ENCODE measurements at regions not wholly inside any gene's neighbourhood (a gene's known extent, or its start where the extent isn't known, plus 50 kb on each side); places are given as distances from the start of the nearest gene placed in this dataset.

- Histone ChIP-seq H3K9me2 (ENCODE audit: insufficient read depth) (no peaks in the 10 kb centered on the region), H3K27me3 (ENCODE audit: insufficient read depth, low read length) (no peaks in the 10 kb centered on the region), H3K4me1 (ENCODE audit: control insufficient read depth in 1 of 2, insufficient read depth in 2 of 2, low read length in 2 of 2) (no peaks in the 10 kb centered on the region), H3K36me3 (ENCODE audit: control insufficient read depth in 1 of 2, insufficient read depth in 2 of 2, low read length in 2 of 2) (no peaks in the 10 kb centered on the region), H3K27ac (ENCODE audit: low read depth, low read length) (no peak overlapping the region), H4K20me1 (ENCODE audit: insufficient read depth) (no peaks in the 10 kb centered on the region), H3K4me2 (ENCODE audit: low read length) (no peak overlapping the region), H3K9me3 (ENCODE audit: control insufficient read depth in 1 of 2, insufficient read depth in 1 of 2, low read depth in 1 of 2, low read length in 2 of 2) (no peaks in the 10 kb centered on the region), H2AFZ (ENCODE audit: low read depth, low read length, poor library complexity, severe bottlenecking) (no peak overlapping the region), H3K9ac (ENCODE audit: low read length) (no peak overlapping the region), H3K79me2 (ENCODE audit: insufficient read depth, low read length) (no peaks in the 10 kb centered on the region), H3K4me3 (replicated peaks in 1 of 2; ENCODE audit: low read depth in 1 of 2, low read length in 2 of 2) (no peak overlapping the region)
- intact Hi-C loops (cut with micrococcal nuclease) = no loop called here
- CTCF ChIA-PET = no interaction called here
- TF ChIP-seq ZBTB33 (IDR thresholded peaks at IDR 0.05; ENCODE audit: extremely low read depth, insufficient replicate concordance, low read length) (no peak), YY1 (IDR thresholded peaks at IDR 0.05; ENCODE audit: extremely low read depth, insufficient replicate concordance, low read depth, low read length) (no peak), ATF3 (IDR thresholded peaks at IDR 0.05) (no peak), MAX (IDR thresholded peaks at IDR 0.05) (no peak), ZNF274 (IDR thresholded peaks at IDR 0.05; ENCODE audit: low read depth, low read length) (no peak), CTCF (IDR thresholded peaks at IDR 0.05 in 2 of 3, conservative IDR thresholded peaks at IDR 0.05 in 1 of 3; ENCODE audit: borderline replicate concordance in 1 of 3, insufficient read depth in 1 of 3, low read depth in 2 of 3, low read length in 2 of 3) (no peak), POLR2A (IDR thresholded peaks at IDR 0.05; ENCODE audit: borderline replicate concordance, extremely low read depth, insufficient read depth, insufficient read length) (no peak), SP1 (IDR thresholded peaks at IDR 0.05; ENCODE audit: low read depth) (no peak), EGR1 (IDR thresholded peaks at IDR 0.05; ENCODE audit: low read depth) (no peak), RAD21 (IDR thresholded peaks at IDR 0.05; ENCODE audit: low read depth) (no peak), ZFX (IDR thresholded peaks at IDR 0.05) (no peak)
- RAD21 ChIA-PET (ENCODE audit: low non-redundant PET in 1 of 2, low total read pairs in 2 of 2, uncharacterized antibody in 2 of 2, unreplicated experiment in 2 of 2) = no interaction called here
- POLR2A ChIA-PET = no interaction called here
- DNase-seq (ENCODE audit: low read depth, low spot score) (no peak), ATAC-seq (no peak)
- no TSS peak for BruUV-seq (replicated peaks)
Measured at GRCh38 chr3:187920030-187920429, 174.8 kb upstream of the BCL6 start.

Data from HCT116 (cell line).